Kidney epithelial cell (primary cell): ENCODE measurements at regions not wholly inside any gene's neighbourhood (a gene's known extent, or its start where the extent isn't known, plus 50 kb on each side); places are given as distances from the start of the nearest gene placed in this dataset.

Experiments
- DNase-seq: peaks from one replicate; pipeline ENCODE4 v3.0.0-alpha.2; 2010; ENCODE audit warnings: low read depth
- H3K27me3 ChIP-seq: 2 replicates; pipeline ENCODE4 v1.6.0; 2011; ENCODE audit warnings: low read length; ENCODE audit not compliant: control insufficient read depth, insufficient read depth
- H3K36me3 ChIP-seq: 2 replicates; pipeline ENCODE4 v1.5.1; 2011; ENCODE audit warnings: low read length; ENCODE audit not compliant: control insufficient read depth, insufficient read depth
- H3K4me3 ChIP-seq: 2 replicates; pipeline ENCODE4 v1.5.1; 2011; ENCODE audit warnings: low read depth, mild to moderate bottlenecking, control low read depth, low read length
- TF ChIP-seq, protein P1 (sequence below): IDR thresholded peaks from 2 replicates; pipeline ENCODE4 v1.5.1; 2011; ENCODE audit warnings: mild to moderate bottlenecking, moderate library complexity, low read length, control low read depth, inconsistent platforms; ENCODE audit not compliant: insufficient read depth, poor library complexity, severe bottlenecking

- no peaks in the 10 kb centered on the region for H3K27me3 ChIP-seq
- DNase-seq = no peak
- TF ChIP-seq, protein P1, sequence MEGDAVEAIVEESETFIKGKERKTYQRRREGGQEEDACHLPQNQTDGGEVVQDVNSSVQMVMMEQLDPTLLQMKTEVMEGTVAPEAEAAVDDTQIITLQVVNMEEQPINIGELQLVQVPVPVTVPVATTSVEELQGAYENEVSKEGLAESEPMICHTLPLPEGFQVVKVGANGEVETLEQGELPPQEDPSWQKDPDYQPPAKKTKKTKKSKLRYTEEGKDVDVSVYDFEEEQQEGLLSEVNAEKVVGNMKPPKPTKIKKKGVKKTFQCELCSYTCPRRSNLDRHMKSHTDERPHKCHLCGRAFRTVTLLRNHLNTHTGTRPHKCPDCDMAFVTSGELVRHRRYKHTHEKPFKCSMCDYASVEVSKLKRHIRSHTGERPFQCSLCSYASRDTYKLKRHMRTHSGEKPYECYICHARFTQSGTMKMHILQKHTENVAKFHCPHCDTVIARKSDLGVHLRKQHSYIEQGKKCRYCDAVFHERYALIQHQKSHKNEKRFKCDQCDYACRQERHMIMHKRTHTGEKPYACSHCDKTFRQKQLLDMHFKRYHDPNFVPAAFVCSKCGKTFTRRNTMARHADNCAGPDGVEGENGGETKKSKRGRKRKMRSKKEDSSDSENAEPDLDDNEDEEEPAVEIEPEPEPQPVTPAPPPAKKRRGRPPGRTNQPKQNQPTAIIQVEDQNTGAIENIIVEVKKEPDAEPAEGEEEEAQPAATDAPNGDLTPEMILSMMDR = no peak
- H3K4me3 ChIP-seq = no peak overlapping the region
- no peaks in the 10 kb centered on the region for H3K36me3 ChIP-seq
Observed at GRCh38 chr7:18341756-18342155, 153.8 kb upstream of the HDAC9 start.

DNA sequence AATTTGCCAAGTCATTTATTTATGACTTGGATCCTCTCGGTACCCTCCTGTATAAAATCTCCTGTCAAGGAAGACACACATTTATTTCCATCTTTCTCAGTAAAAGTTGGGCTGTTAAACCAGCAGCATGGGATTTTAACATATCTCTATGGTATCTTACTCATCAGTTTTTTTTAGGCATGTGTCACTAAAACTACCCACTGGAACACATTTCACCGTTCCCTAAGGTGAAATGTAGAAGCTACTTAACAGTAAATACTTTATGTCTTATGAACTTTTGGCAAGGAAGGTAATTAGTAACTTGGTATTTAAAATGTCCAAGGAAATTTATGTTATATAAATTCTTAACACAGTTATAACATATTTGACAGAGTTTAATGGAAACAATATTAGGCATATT lies 152.5 kb upstream of the HDAC9 start:
- TF ChIP-seq, protein P1 = no peak
- H3K27me3 ChIP-seq = no peaks in the 10 kb centered on the region
- no peaks in the 10 kb centered on the region for H3K36me3 ChIP-seq
- no peak overlapping the region for H3K4me3 ChIP-seq
- no peak for DNase-seq

DNA sequence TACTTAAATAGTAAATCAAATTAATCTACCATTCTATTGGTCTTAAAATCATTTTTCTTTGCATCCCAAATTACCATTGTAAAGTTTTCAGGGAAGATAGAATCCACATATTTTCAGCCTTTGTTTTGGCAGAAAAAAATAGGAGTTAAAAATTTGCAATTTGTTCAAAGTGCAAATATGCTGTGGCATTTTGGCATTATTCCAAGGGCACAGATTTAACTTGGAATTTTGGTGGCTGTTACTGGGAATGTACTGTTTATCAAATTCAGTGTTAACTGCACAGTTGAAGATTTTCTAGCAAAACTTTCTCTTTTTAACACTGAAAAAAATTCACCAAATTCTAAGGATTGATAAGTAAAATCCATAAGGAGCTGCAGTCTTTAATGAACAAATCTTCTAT lies 151.0 kb upstream of the HDAC9 start:
- H3K4me3 ChIP-seq = no peak overlapping the region
- H3K36me3 ChIP-seq = no peaks in the 10 kb centered on the region
- H3K27me3 ChIP-seq = no peaks in the 10 kb centered on the region
- TF ChIP-seq, protein P1 = no peak
- DNase-seq = no peak

DNA sequence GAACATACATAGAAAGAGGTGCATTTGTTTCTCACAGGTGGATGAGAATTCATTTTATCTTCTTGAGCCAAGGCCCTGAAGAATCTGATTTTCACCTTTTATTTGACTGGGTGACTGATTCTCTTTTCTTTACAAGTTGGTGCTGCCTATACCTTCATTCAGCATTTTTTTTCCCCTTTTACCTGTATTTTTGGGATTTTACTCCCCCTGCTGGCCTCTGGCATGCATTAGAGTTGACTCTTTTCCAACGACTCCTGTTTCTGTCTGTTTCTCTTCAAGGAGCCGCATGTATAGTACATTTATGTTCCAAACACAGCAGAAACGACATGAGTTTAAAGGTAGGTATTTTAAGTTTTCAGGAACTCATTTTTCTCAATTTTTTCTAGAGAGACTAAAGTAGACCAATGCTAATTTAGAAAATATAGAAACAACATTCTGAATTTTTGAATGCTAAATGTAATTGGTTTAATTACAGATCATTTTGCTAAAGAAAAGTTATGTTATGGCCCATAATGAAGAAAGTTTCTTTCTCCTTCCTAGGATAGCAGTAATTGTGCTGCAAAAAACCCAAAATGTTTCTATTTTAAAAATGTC lies 149.8 kb upstream of the HDAC9 start:
- TF ChIP-seq, protein P1 = peak; percentile 80
- H3K4me3 ChIP-seq = no peak overlapping the region
- H3K36me3 ChIP-seq = no peaks in the 10 kb centered on the region
- no peak for DNase-seq
- H3K27me3 ChIP-seq = no peaks in the 10 kb centered on the region

DNA sequence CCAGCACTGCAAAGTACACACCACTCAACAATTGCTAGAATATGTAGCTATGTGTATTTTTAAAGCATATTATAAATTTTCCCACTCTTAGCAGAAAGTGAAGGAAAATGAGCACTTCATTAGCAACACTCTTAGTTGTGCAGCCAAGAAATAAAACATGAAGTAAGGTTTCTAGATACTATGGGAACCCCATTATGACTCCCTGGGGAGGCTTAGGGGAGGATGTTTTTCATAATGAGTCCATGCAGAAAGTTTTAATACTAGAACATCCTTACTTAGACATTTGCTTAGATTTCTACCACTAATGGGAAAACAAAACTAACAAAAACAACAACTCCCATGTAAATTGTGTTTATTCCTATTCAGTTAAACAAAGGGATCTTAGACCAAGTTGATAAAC lies 148.4 kb upstream of the HDAC9 start:
- Histone ChIP-seq H3K4me3 (no peak overlapping the region), H3K27me3 (no peaks in the 10 kb centered on the region), H3K36me3 (no peaks in the 10 kb centered on the region)
- no peak for DNase-seq
- TF ChIP-seq, protein P1 = no peak

GRCh38 chr7:18350678-18351077 lies 144.9 kb upstream of the HDAC9 start:
- TF ChIP-seq, protein P1 = no peak
- no peak for DNase-seq
- no peaks in the 10 kb centered on the region for H3K36me3 ChIP-seq
- no peak overlapping the region for H3K4me3 ChIP-seq
- H3K27me3 ChIP-seq = no peaks in the 10 kb centered on the region
